Mammary epithelial cell (primary cell): ENCODE measurements at regions not wholly inside any gene's neighbourhood (a gene's known extent, or its start where the extent isn't known, plus 50 kb on each side); places are given as distances from the start of the nearest gene placed in this dataset.

Experiments used
- EZH2 ChIP-seq: IDR thresholded peaks from 2 replicates; pipeline ENCODE4 v1.6.1; 2012; ENCODE audit warnings: low read length, inconsistent platforms, borderline replicate concordance
- TF ChIP-seq, protein P1 (sequence below), 2 donors: IDR thresholded peaks in 1 of 2; conservative IDR thresholded peaks in 1 of 2; 2 replicates each; pipeline ENCODE4 v1.5.1; 2011 to 2012; ENCODE audit warnings: inconsistent platforms in 2 of 2, low read length in 2 of 2, mild to moderate bottlenecking in 2 of 2, control low read depth in 1 of 2, low read depth in 1 of 2; ENCODE audit not compliant: insufficient read depth in 1 of 2; ENCODE audit errors: extremely low read depth in 1 of 2

GRCh38 chr4:129474698-129475097 lies 378.7 kb downstream of the C4orf33 start:
- TF ChIP-seq EZH2, result no peak
- TF ChIP-seq, protein P1, sequence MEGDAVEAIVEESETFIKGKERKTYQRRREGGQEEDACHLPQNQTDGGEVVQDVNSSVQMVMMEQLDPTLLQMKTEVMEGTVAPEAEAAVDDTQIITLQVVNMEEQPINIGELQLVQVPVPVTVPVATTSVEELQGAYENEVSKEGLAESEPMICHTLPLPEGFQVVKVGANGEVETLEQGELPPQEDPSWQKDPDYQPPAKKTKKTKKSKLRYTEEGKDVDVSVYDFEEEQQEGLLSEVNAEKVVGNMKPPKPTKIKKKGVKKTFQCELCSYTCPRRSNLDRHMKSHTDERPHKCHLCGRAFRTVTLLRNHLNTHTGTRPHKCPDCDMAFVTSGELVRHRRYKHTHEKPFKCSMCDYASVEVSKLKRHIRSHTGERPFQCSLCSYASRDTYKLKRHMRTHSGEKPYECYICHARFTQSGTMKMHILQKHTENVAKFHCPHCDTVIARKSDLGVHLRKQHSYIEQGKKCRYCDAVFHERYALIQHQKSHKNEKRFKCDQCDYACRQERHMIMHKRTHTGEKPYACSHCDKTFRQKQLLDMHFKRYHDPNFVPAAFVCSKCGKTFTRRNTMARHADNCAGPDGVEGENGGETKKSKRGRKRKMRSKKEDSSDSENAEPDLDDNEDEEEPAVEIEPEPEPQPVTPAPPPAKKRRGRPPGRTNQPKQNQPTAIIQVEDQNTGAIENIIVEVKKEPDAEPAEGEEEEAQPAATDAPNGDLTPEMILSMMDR (conservative IDR thresholded peaks at IDR 0.05 in 1 of 2, IDR thresholded peaks at IDR 0.05 in 1 of 2; ENCODE audit: extremely low read depth in 1 of 2, insufficient read depth in 1 of 2, low read depth in 1 of 2, low read length in 2 of 2), result no peak
